ENCODE measurements at regions not wholly inside any gene's neighbourhood (a gene's known extent, or its start where the extent isn't known, plus 50 kb on each side); places are given as distances from the start of the nearest gene placed in this dataset.
"Not testable (repeated sequence)": the region's sequence is repeated elsewhere in the genome, so short reads cannot be mapped to it uniquely, and the experiment has no call there.

DNA sequence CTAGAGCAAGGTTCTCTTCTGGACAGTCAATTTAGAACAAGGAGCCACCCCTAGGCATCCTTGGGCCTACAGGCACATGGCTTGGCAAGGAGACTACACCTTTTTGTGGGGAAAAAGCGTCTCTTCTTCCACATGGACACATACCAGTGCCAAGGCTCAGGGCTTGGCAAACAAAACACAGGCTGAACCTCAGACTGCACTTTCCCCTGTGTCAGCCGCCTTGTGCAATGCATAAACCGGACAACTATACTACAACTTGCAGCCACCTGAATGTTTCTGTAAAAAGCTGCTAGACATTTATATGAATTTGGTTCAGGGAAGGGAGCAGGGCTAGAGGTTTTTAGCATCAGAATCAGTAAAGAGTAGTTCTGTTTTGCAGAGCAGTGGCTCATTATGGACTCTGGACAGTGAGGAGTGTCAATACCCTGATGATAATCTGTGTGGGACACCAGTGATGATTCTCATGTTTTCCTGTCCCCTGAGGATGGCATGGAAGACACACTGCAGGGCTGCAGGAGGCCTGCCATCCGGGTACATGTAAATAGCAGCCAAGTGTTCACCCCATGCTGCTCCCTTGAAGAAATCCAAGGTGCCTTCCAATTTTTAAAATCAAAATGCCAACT, 118.9 kb downstream of the GATA3 start:
- DNase-seq (ENCODE audit: low read depth in 2 of 2), result no peak

- no peak for DNase-seq (ENCODE audit: low read depth in 2 of 2)
Measured at GRCh38 chr10:8173866-8174243, 119.4 kb downstream of the GATA3 start.

GRCh38 chr10:8174762-8175161, 120.3 kb downstream of the GATA3 start:
- DNase-seq (ENCODE audit: low read depth in 2 of 2), result no peak

- not testable (repeated sequence) for DNase-seq (ENCODE audit: low read depth in 2 of 2)
Measured at GRCh38 chr10:8177526-8177925, 123.0 kb downstream of the GATA3 start.

DNA sequence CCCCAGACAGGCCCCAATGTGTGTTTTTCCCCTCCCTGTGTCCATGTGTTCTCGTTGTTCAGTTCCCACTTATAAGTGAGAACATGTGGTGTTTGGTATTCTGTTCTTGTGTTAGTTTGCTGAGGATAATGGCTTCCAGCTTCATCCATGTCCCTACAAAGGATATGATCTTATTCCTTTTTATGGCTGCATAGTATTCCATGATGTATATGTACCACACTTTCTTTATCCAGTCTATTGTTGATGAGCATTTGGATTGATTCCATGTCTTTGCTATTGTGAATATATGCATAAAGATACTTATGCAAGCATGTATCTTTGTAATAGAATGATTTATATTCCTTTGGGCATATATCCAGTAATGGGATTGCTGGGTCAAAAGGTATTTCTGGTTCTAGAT, 125.3 kb downstream of the GATA3 start:
- not testable (repeated sequence) for DNase-seq (ENCODE audit: low read depth in 2 of 2)

GRCh38 chr10:8180360-8181109, 126.0 kb downstream of the GATA3 start:
- no peak for DNase-seq (ENCODE audit: low read depth in 2 of 2)

DNA sequence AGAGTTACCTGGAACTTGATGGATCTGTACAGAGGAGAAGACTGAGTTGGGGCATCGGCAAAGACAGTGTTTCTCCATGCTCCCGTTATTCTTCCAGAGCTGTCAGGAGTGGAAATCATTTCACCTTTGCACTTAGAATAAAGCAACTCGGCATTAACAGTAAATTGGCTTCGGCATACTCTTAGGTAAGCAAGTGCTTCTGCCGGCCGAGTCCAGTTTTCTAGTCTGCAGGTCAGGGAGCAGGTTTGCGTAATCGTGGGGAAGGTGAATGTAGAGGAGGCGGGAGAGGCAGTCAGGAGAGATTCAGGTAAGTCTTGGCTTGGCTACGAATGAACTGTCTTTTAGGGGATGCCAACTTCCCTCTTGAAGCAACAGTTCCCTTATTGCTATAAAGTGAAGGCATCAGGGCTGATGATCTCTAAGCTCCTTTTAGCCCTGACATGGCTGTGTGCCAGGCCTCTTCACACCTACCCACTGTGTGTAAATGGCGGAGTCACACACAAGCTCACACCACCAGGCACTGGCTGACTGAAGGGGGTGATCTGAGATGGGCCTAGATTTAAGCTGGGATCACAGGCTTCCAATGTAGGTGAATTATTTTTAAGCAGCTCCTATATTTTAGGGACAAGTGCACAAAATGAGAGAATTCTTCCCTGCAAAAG, 127.1 kb downstream of the GATA3 start:
- DNase-seq (ENCODE audit: low read depth in 2 of 2), result no peak

GRCh38 chr10:8182806-8183205, 128.3 kb downstream of the GATA3 start:
- no peak for DNase-seq (ENCODE audit: low read depth in 2 of 2)

GRCh38 chr10:8183241-8183704, 128.8 kb downstream of the GATA3 start:
- DNase-seq (ENCODE audit: low read depth in 2 of 2), result peak in 1 of 2 donors; percentile 4

DNA sequence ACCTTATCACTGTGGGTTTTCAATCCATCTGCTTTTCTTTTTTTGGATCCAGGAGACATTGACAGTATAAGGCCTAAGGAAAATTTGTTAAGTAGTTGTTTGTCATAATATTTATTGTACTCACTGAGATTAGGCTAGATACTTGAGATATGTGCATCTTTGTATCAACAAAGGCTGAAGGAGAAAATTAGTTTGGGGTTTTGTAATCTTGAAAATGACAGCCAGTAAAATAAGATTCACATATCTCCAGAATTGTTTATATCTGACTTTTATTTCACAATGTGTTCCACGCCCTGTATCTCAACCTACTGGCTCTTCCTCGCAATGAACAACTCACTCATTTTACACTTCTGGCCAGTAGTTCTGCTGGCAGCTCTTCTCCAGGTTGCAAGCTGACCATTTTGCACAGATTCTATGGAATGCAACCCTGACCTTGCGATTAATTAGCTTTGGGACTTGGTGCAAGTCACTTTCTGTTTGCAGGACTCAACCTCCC, 132.7 kb downstream of the GATA3 start:
- no peak for DNase-seq (ENCODE audit: low read depth in 2 of 2)

DNA sequence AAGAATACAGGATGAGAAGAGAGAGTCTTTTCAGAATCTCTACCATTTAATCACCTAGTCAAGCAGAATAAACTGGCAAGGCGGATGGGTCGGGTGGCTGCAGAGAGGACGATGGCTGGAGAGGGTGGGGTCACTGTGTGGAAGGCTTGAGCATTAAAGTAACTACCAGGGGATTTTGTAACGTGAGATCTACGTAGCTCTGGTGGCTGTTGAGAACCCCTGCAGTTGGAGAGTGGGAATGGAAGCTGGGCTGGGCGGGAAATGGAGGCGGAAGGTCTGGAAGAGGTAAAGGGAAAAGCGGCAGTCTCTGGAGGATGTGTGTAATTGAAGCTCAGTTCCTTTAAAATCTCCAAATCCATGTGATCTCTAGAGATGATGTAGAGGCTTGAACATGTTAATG, 135.0 kb downstream of the GATA3 start:
- no peak for DNase-seq (ENCODE audit: low read depth in 2 of 2)

DNA sequence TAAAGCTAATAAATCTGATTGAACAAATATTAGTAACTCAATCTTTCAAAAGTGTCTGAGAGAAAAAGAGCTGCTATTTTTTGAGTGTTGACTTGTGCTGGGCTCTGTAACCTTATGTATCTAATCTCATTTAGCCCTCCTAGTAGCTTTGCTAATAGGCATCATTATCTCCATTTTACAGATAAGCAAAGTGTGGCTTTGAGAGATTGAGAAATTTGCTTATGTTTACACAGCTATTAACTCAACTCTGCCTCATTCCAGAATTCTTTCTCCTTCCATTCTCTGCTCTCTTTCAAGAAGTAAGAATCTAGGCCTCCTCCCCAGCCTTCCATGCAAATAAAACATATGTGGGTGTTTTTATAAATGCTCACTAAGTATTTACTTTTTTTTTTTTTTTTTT, 137.8 kb downstream of the GATA3 start:
- DNase-seq (ENCODE audit: low read depth in 2 of 2), result no peak

GRCh38 chr10:8193546-8193945, 139.1 kb downstream of the GATA3 start:
- no peak for DNase-seq (ENCODE audit: low read depth in 2 of 2)

- no peak for DNase-seq (ENCODE audit: low read depth in 2 of 2)
Measured at GRCh38 chr10:8194050-8194449, 139.6 kb downstream of the GATA3 start.

DNA sequence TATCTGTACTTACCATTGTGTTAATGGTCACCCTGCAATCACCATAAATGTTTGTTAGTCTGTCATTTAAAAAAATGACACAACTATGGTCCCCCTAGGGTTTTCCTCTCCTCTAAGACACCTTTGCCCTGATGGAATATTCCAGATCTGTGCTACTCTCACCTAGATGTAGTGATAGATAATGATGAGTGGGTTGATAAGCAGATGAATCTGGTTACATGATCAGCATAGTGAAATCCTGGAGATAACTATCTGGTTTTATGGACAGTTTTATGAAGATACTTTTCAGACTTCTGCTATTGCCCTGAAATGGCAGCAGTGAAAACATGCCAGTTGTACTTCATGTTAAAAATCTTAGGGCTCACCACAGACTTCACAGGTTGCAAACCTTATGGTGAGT, 152.4 kb downstream of the GATA3 start:
- DNase-seq (ENCODE audit: low read depth in 2 of 2), result no peak

DNA sequence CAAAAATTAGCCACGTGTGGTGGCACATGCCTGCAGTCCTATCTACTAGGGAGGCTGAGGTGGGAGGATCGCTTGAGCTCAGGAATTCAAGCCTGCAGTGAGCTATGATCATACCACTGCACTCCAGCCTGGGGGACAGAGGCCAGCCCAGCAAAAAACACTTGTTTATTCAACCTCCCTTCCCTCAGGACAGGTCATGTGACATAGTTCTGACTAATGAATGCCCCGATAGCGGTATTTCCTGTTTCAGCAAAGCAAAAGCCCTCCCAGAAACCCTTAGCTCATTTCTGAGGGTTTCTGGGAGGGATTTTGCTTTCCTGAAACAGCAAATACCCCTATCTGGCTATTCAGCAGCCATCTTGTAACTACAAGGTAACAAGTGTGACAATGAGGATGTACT, 157.1 kb downstream of the GATA3 start:
- DNase-seq (ENCODE audit: low read depth in 2 of 2), result no peak

- no peak for DNase-seq (ENCODE audit: low read depth in 2 of 2)
Measured at GRCh38 chr10:8213735-8214134, 159.2 kb downstream of the GATA3 start.

- no peak for DNase-seq (ENCODE audit: low read depth in 2 of 2)
Measured at GRCh38 chr10:8214587-8214986, 160.1 kb downstream of the GATA3 start.

GRCh38 chr10:8216893-8217292, 162.4 kb downstream of the GATA3 start:
- no peak for DNase-seq (ENCODE audit: low read depth in 2 of 2)

DNA sequence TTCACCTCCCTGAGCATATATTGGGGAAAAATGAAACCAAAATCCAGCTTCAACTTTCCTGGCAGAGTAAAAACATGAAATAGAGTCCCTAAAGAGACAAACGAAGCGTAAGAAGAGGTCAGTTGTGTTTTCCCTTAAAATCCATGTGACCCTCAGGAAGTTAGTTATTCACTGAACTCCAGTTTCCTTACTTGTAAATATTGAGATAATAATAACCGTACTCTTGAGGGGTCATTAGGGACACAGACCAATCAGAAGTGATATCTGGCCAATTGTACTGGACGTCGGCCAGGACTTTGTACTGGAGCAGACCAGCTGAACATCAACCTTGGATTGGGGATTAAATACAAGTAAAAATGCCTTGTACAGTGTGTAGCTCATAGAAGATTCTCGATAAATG, 167.0 kb downstream of the GATA3 start:
- no peak for DNase-seq (ENCODE audit: low read depth in 2 of 2)

DNA sequence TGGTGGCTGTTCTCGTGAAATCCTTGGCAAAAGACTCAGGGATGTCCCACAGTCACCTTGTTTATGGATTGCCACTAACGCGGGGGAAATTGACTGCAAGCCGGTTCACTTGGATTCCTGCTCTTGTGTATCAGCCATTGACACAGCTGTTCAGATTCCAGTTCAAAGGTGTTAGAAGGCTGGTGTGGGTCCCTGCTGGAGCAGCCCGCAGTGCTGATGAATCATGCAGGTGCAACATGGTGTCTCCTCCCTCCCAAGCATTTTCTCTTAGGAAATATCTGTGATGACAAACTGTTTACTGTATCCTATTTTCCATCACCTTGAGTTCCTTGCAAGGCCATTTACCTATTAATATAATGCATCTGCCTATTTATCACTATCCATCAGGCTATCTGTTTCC, 170.1 kb downstream of the GATA3 start:
- DNase-seq (ENCODE audit: low read depth in 2 of 2), result no peak

- DNase-seq (ENCODE audit: low read depth in 2 of 2), result no peak
Measured at GRCh38 chr10:8225187-8225586, 170.7 kb downstream of the GATA3 start.

DNA sequence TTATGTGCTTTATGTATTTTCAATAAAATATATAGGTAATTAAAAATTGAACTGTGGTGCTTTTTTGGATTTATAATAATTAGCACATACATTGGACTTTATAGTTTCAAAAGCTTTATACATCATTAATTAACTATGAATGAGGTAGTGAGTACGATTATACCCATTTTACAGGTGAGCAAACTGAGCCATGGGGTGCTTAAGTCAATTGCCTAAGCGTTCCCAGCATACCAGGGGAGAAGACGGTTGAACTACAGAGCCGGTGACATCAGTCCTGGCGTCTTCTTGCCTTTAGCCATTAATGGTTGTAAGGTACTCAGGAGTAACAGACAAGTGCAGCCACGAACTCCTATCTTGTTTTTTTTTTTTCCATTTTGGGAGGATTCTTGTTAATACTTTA, 172.8 kb downstream of the GATA3 start:
- DNase-seq (ENCODE audit: low read depth in 2 of 2), result no peak
